ENCODE measurements at regions not wholly inside any gene's neighbourhood (a gene's known extent, or its start where the extent isn't known, plus 50 kb on each side); places are given as distances from the start of the nearest gene placed in this dataset.

DNA sequence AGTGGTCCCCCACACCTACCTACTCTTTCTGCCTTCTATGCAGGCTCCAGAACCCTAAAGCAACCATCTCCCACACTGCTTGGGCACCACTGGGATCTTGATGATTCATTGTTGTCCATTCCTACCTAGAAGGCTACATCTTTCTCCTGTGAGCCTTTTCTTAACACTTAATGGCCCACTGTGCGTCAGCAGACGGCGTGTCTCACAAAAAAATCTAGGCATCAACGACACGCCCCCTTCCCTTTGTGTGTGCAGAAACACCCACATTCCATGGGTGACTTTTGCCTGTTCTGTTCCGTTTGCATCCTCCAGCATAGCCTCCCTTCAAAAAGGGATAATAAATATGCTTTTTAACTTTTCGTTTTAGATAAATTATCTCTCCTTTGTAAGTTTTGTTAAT, 99.7 kb upstream of the CYRIA start:
- DNase-seq (ENCODE audit: low spot score) (no peak), ATAC-seq (no peak)
- Histone ChIP-seq H4K20me1 (replicated peaks; ENCODE audit: insufficient read depth) (no peaks in the 10 kb centered on the region), H3K4me2 (no peak overlapping the region), H3K4me3 (no peak overlapping the region), H3K79me2 (replicated peaks; ENCODE audit: insufficient read depth) (no peaks in the 10 kb centered on the region), H3K27ac (ENCODE audit: low read depth) (no peak overlapping the region), H2AFZ (no peak overlapping the region), H3F3A (replicated peaks; ENCODE audit: low read depth) (no peaks in the 10 kb centered on the region), H3K36me3 (ENCODE audit: insufficient read depth) (no peaks in the 10 kb centered on the region), H3K9me2 (ENCODE audit: insufficient read depth) (no peaks in the 10 kb centered on the region), H3K27me3 (ENCODE audit: insufficient read depth) (no peaks in the 10 kb centered on the region), H3K4me1 (ENCODE audit: insufficient read depth) (no peaks in the 10 kb centered on the region)
- Mint-ChIP-seq H3K27me3 (ENCODE audit: insufficient read depth, low read depth, poor library complexity) (no peaks in the 10 kb centered on the region), H3K9me3 (no peaks in the 10 kb centered on the region), H3K4me3 (no peak overlapping the region), H3K36me3 (ENCODE audit: low read depth) (no peaks in the 10 kb centered on the region), H3K4me1 (peaks cover 3% of the 10 kb centered on the region; the same call in 1 of the 3 replicates), H3K27ac (no peak overlapping the region)
- TF ChIP-seq, protein P1, sequence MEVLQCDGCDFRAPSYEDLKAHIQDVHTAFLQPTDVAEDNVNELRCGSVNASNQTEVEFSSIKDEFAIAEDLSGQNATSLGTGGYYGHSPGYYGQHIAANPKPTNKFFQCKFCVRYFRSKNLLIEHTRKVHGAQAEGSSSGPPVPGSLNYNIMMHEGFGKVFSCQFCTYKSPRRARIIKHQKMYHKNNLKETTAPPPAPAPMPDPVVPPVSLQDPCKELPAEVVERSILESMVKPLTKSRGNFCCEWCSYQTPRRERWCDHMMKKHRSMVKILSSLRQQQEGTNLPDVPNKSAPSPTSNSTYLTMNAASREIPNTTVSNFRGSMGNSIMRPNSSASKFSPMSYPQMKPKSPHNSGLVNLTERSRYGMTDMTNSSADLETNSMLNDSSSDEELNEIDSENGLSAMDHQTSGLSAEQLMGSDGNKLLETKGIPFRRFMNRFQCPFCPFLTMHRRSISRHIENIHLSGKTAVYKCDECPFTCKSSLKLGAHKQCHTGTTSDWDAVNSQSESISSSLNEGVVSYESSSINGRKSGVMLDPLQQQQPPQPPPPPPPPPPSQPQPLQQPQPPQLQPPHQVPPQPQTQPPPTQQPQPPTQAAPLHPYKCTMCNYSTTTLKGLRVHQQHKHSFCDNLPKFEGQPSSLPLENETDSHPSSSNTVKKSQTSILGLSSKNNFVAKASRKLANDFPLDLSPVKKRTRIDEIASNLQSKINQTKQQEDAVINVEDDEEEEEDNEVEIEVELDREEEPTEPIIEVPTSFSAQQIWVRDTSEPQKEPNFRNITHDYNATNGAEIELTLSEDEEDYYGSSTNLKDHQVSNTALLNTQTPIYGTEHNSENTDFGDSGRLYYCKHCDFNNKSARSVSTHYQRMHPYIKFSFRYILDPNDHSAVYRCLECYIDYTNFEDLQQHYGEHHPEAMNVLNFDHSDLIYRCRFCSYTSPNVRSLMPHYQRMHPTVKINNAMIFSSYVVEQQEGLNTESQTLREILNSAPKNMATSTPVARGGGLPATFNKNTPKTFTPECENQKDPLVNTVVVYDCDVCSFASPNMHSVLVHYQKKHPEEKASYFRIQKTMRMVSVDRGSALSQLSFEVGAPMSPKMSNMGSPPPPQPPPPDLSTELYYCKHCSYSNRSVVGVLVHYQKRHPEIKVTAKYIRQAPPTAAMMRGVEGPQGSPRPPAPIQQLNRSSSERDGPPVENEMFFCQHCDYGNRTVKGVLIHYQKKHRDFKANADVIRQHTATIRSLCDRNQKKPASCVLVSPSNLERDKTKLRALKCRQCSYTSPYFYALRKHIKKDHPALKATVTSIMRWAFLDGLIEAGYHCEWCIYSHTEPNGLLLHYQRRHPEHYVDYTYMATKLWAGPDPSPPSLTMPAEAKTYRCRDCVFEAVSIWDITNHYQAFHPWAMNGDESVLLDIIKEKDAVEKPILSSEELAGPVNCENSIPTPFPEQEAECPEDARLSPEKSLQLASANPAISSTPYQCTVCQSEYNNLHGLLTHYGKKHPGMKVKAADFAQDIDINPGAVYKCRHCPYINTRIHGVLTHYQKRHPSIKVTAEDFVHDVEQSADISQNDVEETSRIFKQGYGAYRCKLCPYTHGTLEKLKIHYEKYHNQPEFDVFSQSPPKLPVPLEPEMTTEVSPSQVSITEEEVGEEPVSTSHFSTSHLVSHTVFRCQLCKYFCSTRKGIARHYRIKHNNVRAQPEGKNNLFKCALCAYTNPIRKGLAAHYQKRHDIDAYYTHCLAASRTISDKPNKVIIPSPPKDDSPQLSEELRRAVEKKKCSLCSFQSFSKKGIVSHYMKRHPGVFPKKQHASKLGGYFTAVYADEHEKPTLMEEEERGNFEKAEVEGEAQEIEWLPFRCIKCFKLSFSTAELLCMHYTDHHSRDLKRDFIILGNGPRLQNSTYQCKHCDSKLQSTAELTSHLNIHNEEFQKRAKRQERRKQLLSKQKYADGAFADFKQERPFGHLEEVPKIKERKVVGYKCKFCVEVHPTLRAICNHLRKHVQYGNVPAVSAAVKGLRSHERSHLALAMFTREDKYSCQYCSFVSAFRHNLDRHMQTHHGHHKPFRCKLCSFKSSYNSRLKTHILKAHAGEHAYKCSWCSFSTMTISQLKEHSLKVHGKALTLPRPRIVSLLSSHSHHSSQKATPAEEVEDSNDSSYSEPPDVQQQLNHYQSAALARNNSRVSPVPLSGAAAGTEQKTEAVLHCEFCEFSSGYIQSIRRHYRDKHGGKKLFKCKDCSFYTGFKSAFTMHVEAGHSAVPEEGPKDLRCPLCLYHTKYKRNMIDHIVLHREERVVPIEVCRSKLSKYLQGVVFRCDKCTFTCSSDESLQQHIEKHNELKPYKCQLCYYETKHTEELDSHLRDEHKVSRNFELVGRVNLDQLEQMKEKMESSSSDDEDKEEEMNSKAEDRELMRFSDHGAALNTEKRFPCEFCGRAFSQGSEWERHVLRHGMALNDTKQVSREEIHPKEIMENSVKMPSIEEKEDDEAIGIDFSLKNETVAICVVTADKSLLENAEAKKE (CRISPR knock-in tag; IDR thresholded peaks at IDR 0.05), result no peak
- no peak for TF ChIP-seq CREB1 (CRISPR knock-in tag; IDR thresholded peaks at IDR 0.05; ENCODE audit: low read depth)
- TF ChIP-seq ZNF331 (CRISPR knock-in tag; IDR thresholded peaks at IDR 0.05; ENCODE audit: low read depth), result no peak
- TF ChIP-seq, protein P2, sequence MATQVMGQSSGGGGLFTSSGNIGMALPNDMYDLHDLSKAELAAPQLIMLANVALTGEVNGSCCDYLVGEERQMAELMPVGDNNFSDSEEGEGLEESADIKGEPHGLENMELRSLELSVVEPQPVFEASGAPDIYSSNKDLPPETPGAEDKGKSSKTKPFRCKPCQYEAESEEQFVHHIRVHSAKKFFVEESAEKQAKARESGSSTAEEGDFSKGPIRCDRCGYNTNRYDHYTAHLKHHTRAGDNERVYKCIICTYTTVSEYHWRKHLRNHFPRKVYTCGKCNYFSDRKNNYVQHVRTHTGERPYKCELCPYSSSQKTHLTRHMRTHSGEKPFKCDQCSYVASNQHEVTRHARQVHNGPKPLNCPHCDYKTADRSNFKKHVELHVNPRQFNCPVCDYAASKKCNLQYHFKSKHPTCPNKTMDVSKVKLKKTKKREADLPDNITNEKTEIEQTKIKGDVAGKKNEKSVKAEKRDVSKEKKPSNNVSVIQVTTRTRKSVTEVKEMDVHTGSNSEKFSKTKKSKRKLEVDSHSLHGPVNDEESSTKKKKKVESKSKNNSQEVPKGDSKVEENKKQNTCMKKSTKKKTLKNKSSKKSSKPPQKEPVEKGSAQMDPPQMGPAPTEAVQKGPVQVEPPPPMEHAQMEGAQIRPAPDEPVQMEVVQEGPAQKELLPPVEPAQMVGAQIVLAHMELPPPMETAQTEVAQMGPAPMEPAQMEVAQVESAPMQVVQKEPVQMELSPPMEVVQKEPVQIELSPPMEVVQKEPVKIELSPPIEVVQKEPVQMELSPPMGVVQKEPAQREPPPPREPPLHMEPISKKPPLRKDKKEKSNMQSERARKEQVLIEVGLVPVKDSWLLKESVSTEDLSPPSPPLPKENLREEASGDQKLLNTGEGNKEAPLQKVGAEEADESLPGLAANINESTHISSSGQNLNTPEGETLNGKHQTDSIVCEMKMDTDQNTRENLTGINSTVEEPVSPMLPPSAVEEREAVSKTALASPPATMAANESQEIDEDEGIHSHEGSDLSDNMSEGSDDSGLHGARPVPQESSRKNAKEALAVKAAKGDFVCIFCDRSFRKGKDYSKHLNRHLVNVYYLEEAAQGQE (IDR thresholded peaks at IDR 0.05; ENCODE audit: unreplicated experiment), result no peak
- TF ChIP-seq STAT1 (IDR thresholded peaks at IDR 0.05; ENCODE audit: unreplicated experiment), result no peak
- TF ChIP-seq, protein P3, sequence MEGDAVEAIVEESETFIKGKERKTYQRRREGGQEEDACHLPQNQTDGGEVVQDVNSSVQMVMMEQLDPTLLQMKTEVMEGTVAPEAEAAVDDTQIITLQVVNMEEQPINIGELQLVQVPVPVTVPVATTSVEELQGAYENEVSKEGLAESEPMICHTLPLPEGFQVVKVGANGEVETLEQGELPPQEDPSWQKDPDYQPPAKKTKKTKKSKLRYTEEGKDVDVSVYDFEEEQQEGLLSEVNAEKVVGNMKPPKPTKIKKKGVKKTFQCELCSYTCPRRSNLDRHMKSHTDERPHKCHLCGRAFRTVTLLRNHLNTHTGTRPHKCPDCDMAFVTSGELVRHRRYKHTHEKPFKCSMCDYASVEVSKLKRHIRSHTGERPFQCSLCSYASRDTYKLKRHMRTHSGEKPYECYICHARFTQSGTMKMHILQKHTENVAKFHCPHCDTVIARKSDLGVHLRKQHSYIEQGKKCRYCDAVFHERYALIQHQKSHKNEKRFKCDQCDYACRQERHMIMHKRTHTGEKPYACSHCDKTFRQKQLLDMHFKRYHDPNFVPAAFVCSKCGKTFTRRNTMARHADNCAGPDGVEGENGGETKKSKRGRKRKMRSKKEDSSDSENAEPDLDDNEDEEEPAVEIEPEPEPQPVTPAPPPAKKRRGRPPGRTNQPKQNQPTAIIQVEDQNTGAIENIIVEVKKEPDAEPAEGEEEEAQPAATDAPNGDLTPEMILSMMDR (conservative IDR thresholded peaks at IDR 0.05; ENCODE audit: low read depth in 2 of 2), result no peak

Measured in GM23338 (cell line).